Activated CD4-positive, alpha-beta T cell treated with anti-CD3 and anti-CD28 coated beads, Interleukin-2, Interleukin-6, amounts not matched to agents 100 ng/mL and 50 ng/mL, durations not matched to agents 16 hours and 8 hours (primary cell): ENCODE measurements at regions not wholly inside any gene's neighbourhood (a gene's known extent, or its start where the extent isn't known, plus 50 kb on each side); places are given as distances from the start of the nearest gene placed in this dataset.

Experiments
- DNase-seq: peaks from one replicate; pipeline ENCODE4 v3.0.0-alpha.2; 2020

DNA sequence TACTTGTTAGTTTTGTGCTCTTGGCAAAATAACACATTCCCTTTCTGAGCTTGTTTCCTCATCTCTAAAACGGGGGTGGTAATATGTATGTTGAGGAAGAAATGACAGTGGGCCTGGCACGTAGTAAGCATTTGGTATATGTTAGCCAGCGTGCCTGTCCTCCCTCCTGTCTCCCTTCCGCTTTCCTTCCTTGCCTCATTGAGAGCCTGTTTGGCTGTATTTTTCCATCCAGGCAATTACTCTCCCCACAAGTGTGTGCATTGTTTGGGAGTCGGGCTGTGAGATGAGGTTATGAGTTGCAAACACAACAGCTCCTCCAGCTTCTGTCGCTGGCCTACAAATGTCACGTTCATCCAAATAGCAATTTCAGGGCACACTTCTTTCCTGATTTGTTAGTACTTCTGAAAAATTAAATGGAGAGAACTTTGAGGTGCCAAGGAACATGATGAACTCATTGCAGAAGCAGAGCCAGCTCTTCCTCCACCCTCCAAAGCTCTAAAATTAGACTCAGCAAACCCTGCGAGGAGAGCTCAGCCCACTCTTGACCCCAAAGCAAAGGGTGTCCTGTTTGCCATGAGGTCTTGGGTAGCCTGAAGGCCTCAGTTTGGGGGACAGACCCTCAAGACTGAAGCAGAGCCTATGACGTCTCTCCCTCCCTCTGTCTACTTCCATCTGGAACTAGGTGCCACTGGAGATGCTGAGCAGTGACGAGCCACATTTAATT is 50.7 kb upstream of the TOX2 start:
- DNase-seq, result no peak

DNA sequence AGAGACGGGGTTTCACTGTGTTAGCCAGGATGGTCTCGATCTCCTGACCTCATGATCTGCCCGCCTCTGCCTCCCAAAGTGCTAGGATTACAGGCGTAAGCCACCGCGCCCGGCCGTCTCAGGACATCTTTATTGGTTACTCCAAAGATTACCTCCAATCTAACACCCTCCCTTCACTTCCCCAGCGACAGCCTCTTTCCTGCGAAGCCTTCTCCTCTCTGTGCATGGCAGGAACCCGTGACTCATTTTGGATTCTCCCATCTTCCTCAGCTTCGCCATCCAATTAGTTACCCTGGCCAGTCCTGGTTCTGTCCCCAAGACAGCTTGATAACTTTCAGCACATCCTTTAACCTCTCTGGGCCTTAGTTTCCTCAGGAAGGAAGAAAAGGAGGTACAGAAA is 51.3 kb upstream of the TOX2 start:
- DNase-seq, result no peak

DNA sequence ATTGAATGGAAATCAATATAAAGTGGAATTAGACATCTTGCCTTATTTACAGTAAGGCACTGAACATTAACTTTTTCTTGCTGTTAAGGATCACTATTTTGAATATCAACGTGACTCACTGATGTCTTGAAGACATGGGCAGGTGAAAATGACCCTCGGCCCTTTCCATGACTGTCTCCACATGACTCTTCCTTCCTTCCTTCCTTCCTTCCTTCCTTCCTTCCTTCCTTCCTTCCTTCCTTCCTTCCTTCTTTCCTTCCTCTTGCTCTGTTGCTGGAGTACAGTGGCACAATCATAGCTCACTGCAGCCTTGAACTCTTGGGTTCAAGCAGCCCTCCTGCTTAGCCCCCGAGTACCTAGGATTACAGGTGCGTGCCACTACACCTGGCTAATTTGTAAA is 52.2 kb upstream of the TOX2 start:
- no peak for DNase-seq

DNA sequence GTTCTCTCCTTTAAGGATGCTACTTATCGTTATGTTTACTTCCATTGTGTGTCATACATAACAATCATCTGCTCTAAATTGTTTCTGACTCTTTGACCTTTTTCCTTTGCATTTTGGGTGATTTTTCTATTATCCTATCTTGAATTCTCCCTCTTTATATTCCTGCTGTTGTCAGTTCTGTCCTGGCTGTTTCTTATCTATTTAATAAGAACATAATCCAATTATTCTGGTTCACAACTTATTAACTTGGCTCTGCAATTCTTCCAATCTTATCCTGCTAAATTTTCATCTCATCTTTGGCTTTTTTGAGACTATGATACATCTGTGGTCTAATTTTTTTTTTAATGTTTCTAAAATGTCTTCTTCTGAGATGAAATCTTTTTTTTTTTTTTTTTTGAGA is 54.7 kb upstream of the TOX2 start:
- DNase-seq, result no peak

DNA sequence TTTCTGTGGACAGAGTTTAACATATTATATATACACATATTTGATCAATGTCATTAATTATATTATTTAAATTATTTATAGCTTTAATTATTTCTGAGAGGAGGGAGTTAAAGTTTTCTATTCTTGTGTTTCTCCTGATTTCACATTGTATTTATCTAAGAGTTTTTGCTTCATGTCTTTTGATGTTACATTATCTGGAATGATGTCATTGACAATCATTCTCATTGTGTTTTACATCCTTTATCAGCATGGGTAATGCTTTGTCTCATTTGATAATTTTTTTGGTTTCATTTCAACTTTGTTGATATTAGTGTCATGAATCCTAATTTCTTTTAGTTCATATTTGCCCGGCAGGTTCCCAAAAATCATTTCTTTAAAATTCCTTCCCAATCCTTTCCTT is 56.7 kb upstream of the TOX2 start:
- DNase-seq, result no peak

DNA sequence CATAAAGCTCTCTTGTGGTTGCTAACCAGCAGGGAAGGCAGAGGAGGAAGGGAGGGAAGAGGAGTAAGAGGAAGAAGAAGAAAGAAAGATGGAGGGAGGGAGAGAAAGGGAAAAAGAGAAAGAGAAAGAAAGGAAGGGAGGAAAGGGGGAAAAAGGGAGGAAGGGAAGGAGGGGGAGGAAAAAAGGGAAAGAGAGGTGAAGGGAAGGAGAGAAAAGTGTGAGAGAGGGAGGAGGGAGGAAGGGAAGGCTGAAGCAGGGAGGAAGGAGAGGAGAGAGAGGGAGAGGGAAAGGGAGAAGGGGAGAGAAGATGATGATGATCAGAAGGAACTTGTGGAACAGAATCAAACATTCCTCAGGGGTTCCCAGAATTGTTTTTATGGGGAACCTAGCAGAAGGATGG is 57.5 kb upstream of the TOX2 start:
- DNase-seq, result no peak

DNA sequence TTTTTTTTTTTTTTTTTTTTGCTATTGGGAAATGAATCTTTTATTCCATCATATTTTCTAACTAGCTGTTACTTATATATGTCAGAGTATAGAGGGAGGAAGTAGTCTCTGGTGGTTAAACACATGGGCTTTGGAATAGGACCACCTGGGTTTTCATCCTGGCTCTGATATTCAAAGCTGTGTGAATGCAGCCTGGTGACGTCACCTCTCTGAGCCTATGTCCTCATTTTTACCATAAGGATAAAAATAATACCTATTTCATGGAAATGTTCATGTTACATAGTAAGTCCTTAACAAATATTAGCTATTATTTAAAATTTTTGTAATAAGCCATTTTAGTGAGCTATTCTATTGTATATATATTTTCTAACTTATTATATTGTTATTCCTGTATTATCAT is 58.8 kb upstream of the TOX2 start:
- no peak for DNase-seq

DNA sequence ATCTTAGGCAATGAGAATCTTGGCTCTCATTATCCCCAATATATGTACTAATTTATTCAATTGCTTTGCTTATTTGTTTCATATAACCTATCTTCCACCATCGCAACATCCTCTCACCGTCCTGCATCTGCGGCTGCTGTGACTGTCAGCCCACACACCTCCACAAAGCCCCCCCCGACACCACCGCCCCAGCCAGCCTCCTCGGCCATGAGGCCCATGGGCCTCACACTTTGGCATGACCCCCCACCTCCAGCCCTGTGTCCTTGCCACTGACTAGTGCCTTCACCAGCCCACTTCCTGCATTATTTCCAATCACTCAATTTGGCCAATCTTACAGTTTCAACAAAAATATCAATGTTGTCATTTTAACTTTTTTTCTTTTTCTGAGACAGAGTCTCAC is 60.7 kb upstream of the TOX2 start:
- DNase-seq, result no peak

DNA sequence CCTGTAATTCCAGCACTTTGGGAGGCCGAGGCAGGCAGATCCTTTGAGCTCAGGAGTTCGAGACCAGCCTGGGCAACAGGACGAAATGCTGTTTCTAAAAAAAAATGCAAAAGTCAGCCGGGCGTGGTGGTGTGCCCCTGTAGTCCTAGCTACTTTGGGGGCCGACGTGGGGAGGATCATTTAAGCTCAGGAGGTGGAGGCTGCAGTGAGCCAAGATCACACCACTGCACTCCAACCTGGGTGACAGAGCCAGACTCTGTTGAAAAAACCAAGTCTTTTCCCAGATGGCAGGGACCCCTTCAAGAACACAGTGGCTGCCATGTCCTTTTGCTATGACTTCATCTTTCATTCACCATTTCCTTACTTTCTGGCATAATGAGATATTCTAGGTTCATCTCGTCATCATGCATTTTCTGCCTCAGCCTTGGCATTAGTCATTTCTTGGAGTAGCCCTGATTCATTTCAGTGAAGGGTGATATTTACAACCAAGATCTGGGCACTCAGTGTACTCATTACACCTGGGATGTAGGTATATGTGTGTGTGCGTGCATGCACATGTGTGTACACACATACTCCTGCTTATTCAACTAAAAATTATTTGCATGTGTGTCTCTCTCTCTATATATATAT is 61.4 kb upstream of the TOX2 start:
- no peak for DNase-seq

DNA sequence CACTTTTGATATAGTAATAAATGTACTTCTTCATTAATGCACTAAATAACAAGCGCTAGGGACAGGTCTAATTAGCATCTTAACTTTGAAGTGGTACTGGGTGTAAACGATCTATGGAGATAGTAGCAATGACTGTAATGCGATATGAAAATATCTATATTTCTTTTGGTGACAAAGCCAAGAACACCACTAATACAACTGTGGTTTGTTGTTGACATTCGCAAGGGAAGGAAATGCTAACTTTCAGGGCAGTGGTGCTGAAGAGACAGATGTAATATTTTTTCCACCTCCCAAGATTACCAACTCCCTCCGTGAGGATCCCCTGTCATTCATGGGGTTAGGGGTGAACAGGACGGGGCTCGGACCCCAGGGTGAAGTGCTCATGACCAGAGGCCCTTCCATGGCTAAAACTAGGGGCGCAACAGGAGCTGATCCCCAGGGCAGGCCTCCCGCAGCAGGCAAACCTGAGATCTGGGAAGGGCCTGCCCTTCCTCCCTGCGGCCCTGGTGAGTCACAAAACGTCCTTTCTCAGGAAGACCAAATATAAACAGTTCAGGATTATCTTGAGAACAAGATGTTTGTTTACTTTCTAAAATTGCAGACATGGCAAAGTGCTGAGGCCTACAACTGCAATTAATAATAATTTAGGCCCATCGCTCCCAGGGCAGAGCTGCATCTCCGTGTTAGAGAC is 65.0 kb upstream of the TOX2 start:
- no peak for DNase-seq

DNA sequence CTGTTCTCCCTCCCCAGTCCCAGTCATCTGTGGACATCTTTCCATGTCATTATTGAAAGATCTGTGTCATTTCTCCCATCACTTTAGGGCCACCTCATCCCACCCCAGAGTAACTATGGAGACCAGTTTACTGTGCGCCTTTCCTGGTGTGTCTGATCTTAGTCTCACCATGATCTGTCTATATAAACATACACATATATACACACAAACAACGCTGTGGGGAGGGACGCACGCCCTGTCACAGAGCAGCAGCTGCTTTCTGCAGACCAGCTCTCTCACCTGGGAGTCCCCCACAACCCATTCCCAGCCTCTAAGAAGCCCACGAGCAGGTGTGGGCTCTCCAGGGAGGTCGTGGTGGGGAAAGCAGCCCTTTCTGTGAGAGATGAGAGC is 68.1 kb upstream of the TOX2 start:
- DNase-seq, result peak; percentile 26

DNA sequence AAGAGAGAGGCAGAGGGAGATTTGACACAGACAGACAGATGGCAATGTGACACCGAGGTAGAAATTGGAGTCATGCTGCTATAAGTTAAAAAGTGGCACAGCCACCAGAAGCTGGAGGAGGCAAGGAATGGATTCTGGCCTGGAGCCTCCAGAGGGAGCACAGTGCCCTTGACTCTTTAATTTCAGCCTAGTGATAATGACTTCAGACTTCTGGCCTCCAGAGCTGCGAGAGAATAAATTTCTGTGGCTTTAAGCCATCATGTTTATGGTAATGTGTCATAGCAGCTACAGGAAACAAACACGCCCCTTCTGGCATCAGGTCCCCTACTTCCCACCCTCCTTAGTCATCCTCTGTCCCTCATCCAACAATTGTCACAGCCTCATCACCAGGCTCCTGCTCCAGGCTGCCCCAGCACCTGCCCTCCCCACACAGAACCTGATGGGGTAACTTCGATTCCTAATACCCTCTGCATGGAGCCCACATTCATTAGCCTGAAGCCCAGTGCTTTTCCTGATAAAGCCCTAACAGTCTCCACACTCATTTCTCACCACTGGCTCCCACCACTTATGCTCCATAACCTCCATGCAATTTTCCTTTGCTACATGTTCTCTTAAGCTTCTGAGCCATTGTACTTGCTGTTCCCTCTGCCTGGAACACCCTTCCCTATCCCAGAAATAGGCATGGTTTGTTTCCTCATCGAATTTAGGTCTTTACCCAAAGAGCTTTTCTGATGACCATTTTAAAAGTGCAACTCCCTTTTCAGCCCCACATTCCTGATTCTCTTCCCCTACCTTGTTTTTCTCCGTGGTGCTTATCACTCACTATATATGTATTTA is 69.7 kb upstream of the TOX2 start:
- peak; percentile 25 for DNase-seq

DNA sequence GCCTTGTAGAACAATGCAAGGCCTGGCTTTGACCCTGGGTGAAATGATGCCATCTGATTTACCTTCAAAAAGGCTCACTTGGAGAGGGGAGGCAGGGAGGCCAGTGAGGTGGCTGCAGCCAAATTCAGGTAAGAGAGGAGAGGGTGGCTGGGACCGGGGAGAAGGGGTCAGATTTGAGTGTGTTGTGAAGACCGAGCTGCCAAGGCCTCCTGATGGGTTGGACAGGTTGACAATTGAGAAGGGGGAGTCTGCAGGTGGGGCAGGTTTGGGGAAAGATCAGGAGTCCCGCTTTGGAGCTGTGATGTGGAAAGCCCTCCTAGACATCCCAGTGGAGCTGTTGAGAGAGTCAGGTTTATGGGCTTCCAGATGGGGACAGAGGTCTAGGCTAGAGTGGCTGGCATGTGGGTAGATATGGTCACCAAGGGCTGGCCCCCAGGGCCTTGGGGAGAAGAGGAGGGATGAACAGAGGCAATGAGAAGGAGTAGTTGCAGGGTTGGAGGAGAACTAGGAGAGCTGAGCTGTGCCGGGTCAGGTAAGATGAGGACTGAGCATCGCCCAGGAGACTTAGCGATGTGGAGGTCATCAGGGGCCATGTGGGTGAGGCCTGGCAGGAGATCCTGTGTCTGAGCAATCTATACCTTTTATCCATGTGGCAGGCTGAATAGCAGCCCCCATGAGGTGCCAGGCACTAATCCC is 70.5 kb upstream of the TOX2 start:
- no peak for DNase-seq

DNA sequence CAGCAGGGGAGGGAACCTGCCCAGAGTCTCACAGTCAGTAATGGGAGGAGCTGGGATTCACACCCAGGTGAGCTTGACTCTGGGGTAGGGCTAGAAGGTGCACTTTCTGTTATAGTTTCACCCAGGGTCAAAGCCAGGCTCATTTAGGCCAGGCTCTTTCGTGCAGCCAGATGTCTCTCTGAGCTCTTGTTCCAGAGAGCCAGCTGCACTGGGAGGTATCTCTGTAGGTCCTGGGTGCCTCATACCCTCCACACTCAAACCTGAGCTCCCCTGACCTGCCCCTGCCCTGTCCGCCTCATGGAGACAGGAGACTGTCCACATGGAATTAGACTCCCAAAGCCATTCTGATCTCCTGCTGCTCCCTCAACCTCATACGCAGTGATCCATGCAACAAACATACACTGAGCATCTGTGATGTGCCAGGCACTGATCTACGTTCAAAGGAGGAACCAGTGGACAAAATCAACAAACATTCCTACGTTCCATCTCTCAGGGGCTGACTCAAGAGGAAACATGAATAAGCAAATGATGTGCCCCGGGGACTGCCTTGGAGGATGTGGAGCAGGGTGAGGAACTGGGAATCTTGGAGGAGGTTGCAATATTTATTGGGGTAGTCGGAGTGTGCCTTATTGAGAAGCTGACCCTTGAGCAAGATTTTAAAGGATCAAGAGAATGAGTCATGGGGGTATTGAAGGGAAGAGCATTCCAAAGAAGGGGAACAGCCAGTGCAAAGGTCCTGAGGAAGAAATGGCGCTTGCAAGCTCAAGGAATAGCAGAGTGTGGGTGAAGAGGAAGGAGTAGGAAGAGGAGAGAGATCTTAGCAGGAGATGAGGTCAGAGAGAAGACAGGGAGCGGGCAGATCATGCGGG is 71.3 kb upstream of the TOX2 start:
- DNase-seq, result no peak

DNA sequence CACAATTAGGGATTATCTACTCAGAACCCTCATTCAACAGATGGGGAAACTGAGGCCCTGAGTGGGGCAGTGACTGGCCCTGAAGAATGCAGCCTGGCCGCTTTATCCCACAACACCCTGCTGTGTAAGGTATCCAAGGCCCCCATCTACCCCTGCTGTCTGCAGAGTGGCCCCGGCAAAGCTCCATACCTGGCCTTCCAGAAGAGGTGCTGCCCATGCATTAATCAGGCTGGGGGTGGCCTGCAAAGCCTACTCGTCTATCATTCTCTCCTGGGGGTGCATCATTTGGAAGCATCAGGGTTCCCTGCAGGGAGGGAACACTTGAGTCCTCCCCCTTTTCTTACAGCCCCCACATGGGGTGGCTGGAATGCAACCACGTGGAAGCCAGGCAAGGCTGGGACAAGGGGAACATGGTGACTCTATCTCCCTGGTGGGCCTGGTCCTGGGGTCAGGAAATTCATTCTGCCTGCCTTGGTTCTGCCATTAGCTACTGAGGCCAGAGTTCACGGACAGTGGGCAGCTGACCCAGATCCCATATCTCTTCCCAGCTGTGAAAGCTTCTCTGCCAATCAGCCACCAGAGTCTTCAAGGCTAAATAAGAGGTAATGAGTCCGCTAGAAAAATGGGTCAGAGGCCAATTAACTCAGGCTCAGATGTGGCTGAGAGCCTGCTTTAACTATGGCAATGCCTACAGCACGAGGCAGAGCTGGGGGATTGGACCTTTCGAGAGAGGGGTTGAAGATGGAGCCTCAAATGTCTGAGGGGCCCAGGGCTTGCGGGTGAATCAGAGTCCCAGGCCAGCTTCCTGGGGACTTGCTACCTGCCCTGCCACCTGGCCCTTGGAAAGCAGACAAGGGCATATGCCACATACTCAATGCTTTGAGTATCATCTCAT is 72.3 kb upstream of the TOX2 start:
- DNase-seq, result no peak

DNA sequence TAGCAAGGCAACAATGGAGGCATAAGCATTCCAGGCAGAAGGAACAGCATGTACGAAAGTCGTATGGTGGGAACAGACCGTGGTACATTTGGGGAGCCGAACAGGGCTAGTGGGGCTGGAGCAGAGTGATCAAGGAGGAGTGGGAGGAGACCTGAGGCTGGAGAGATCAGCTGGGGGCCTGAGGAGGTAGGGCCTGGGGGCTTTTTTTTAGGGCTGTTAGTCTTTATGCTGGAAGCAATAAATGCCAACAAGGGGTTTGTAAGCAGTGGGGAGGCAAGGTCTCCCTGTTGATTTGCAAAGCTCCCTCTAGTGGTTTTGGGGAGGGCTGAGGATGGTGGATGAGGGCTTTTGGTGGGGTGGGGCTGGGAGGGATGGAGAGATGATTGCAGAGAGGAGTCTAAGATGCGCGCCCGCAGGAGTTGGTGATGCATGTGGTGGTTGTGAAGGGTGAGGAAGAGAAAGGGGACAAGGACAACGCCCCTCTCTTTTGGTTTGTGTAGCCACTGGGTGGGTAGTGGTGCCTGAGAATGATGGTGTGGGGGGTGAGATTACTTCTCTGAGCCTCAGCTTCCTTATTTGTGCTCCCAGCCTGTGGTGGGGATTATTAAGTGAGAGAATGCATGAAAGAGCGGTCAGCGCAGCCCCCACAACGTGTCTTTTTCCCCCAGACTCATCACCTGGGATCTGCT is 74.1 kb upstream of the TOX2 start:
- DNase-seq, result peak; percentile 77

DNA sequence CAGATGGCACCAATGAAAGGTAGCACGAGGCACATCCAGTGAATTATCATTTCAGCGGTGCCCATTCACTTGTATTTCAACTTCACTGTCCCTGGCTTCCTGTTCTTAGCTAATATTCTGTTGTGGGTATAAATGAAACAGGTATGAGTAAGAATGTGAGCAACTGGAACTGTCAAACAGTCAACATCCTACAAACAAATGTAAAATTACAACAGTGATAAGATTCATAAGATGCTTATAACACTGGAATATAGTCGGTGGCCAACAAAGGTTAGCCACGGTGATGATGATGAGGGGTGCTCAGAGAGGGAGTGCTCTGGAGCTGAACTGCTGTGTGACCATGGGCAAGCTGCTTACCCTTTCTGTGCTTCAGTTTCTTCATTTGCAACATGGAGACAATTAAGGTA is 74.9 kb upstream of the TOX2 start:
- DNase-seq, result peak; percentile 76

DNA sequence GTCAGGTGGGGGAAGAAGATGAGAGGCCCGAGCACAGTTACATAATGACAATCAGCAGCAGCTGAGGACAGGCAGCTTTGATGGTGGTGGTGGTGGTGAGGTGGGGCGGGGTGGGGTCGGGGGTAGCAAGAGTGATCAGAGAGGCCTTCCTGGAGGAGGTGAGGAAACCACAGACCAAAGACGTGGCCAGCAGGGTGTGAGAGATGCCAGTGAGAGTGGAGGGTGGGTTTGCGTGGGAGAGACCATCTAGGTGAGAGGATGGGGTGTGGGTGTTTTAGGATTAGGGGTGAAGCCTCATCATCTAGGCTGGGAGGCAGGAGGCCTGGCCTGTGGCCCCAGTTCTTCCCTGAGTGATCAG is 76.0 kb upstream of the TOX2 start:
- peak; percentile 55 for DNase-seq

DNA sequence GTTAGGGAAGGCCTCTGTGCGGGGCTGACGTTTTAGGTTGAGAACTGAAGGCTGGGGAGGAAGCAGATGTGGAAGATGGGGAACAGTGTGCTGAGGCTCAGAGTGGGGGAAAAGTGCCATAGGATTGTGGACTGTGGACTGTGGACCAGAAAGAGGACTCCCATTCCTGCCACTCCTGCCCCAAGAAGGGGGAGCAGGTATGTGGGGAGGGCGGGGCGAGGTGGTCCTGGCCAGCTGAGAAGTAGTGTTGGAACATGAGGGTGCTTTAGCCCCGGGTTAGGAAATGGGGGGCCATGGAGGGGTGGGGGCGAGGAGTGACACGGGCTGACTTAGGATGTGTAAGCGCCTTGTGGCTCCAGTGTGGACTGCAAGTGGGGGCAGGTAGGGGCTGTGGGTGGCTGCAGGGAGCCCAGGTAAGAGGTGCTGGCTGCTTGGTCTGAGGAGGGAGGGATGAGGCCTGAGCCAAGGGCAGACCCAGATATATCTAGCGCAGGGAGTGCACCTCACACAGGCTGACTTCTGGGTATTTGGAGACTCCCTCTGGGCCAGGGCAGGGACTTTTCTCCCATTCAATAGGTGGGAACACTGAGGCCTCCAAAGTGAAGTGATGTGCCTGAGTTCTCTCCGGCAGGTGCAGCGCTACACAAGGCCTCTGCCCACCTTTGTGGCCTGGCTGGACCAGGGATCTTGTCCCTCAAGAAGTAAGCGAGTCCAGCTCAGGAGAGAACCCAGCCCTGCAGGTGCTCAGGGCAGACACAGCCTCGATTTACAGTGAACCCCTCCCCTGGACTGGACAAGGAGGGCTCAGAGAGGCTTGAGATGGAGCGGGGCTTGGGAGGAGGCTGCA is 76.6 kb upstream of the TOX2 start:
- DNase-seq, result no peak
